CMK (cell line): ENCODE measurements at regions not wholly inside any gene's neighbourhood (a gene's known extent, or its start where the extent isn't known, plus 50 kb on each side); places are given as distances from the start of the nearest gene placed in this dataset.
"Not testable (repeated sequence)": the region's sequence is repeated elsewhere in the genome, so short reads cannot be mapped to it uniquely, and the experiment has no call there.

Source experiments
- DNase-seq: peaks from one replicate; pipeline ENCODE4 v3.0.0-alpha.2; 2010; ENCODE audit warnings: low read depth

DNA sequence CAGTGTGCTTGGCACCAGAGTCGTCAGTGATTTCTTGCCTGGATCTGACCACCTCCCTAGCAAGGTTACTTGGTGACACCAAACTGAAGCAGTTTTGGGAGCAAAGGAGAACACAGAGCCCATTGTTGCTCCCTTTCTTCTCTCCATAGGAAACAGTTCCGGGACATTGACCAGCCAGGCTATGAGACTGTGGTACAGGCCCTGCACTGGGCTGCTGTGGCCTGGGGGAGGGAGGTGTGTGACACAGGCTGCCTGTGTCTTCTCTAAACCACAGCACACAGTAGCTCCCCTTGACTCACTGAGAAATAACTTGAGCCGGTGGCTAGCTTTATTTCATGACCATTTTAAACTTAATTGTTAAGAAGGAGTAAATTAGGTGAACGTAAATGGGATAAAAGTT is 214.8 kb upstream of the UBL3 start:
- DNase-seq, result no peak

DNA sequence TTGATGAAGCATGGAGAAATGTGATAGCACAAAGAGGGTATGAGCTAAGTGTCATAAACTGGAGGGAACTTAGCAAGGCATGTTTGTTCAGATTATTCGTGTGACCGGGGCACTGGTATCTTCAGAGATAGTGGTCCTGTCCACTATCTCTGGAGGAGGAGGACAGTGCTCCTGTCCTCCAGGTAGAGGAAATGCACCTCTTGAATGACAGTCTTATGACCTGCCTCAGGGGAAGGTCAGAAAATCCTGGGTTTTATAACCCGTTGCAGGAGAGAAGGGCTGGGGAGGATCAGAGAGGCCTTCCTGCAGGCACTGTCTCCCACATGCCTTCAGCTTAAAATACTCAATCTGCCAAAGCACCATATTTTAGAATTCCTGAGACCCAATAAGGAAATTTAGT is 213.5 kb upstream of the UBL3 start:
- no peak for DNase-seq

DNA sequence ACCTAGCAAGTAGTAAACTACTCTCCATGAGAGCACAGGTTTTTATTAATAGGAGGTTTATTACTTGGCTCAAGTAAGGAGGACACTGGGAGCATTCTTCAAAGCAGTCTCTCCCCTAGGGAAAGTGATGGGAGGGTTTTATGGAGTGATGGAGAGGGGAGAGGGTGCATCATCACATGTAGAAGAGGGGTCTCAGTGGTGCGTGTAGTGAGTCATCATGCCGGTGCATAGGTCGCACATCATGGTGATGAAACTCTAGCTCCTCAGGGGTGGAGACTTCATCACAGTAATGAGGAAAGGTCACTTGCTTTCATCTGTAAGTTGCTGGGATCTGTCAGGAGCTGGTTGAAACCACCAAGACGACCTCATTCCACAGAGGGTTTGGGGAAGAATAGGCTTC is 210.8 kb upstream of the UBL3 start:
- no peak for DNase-seq

DNA sequence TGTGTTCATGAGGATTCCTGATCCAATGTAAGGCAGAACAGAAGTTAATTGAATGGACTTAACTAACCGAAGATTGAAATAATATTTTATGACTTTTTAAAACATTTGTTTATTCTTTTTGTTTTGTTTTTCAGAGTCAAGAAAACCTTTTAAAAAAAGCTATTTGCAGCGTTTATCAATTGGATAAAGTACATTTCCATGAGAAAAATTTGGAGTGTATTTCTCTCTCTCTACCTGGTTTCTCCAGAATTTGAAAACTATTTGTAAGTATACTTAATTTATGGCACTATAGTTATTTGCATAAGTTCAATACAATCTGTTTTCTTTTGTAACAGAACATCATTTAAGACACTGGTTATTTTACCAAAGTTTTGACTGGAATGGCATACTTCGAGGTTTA is 208.0 kb upstream of the UBL3 start:
- DNase-seq, result no peak

DNA sequence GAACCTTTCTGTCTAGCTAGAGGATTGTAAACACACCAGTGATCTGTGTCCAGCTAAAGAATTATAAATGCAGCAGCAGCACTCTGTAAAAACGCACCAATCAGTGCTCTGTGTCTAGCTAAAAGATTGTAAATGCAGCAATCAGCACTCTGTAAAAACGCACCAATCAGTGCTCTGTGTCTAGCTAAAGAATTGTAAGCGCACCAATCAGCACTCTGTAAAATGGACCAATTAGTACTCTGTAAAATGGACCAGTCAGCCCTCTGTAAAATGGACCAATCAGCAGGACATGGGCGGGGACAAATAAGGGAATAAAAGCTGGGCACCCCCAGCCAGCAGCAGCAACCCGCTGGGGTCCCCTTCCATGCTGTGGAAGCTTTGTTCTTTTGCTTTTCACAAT is 204.1 kb upstream of the UBL3 start:
- DNase-seq, result not testable (repeated sequence)

DNA sequence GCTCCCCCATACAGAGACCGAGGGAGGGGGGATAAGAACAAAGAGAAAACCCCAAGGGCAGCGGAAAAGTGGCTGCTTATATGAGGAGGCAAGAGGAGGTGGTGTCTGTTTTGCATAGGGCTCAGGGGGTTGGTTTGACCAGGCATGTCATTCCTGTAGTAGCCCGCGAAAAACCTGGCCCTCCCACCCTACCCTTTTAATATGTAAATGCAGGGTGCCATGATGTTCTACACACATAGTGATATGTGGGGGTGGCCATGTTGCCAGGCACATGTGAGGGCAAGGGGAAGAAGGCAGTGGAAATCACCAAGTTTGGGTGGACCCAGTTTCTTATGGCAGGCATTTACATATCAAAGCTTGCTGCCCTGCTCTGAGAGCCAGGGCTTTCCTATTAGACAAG is 203.5 kb upstream of the UBL3 start:
- DNase-seq, result no peak

DNA sequence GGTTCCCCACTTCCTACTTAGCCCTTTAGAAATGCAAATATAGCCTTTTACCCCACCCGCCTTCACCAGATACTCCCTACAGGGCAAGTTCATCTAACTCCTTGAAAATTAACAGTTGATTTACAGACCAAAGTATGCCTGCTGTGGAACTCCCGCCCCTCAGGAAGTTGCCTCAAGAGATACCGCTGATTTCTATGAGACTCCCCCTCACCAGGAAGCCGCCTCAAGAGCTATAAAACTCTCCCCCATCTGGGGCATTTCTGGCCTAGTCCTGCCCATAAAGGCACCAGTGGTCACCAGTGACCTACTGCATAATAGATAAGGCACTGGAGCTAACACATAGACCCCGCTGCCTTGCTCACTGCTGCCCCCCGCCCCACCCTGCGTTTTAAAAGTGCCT is 201.7 kb upstream of the UBL3 start:
- DNase-seq, result peak; percentile 90

DNA sequence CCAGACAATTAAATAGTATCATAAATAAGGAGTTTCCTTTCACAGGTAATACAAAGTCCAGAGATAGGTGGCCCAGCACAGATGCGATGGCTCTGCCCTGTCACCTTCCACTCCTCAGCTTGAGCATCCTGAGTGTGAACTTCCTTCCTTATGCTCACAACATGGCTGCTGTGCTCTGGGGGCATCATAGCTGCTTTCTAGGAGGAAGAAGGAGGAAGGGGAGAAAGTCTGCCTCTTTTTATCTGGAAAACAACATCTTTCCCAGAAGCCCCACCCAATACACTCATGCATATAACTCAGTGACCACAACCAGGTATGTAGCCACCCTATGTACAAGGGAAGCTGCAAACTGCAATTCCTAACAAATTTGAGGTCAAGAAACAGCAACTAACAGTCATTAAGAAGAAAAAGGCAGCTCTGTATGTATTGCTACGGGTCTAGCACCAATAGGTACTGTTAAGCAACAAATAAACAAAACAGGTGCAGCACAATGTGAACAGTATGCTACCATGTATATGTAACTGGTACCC is 201.2 kb upstream of the UBL3 start:
- DNase-seq, result no peak

DNA sequence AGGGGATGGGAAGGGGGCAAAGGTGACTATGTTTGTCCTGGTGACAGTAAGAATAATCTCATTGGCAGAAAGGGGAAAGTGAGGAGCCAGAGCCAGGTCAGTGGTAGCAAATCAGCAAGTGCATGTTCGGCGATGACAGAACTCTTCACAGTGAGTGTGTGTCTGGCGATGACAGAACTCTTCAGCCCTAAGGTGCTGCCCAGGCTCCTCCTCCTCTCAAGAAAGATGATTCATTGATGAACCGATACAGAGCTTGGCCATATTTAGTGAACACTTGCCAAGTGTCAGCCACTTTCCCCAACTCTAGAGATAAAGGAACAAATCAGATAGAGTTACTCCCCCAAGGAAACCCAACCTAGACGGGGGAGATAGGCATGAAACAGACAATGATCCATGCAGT is 199.3 kb upstream of the UBL3 start:
- no peak for DNase-seq

DNA sequence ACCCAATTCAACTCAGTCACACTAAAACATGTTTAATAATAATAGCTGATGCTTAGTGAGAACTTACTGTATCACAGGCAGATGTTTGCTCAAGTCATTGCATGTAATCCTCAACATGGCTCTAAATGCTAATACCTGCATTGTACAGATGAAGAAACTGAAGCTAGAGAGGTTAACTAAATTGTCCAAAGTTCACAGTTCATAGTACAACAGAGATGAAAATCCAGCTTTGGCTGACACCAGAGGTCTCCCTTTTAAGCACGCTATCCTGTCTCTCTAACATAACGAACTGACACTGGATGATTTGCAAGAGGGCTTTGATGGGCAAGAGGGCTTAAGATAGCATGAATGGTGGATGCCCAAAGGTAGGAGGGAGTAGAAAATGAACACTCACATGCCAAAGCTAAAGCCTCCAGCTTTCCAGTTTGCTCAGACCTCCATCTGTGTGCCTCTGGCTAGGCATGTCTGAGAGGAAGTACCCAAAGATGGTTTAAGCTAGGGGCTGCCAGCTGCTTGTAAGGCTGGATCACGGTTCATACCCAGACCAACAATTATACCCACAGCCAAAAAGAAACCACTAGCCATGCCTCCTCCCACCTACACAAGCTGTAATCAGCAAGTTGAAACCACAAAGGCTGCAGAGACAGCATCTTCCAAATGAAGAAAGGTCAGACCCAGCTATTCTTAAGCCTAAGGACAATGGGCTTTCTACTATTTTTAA is 196.9 kb upstream of the UBL3 start:
- no peak for DNase-seq

DNA sequence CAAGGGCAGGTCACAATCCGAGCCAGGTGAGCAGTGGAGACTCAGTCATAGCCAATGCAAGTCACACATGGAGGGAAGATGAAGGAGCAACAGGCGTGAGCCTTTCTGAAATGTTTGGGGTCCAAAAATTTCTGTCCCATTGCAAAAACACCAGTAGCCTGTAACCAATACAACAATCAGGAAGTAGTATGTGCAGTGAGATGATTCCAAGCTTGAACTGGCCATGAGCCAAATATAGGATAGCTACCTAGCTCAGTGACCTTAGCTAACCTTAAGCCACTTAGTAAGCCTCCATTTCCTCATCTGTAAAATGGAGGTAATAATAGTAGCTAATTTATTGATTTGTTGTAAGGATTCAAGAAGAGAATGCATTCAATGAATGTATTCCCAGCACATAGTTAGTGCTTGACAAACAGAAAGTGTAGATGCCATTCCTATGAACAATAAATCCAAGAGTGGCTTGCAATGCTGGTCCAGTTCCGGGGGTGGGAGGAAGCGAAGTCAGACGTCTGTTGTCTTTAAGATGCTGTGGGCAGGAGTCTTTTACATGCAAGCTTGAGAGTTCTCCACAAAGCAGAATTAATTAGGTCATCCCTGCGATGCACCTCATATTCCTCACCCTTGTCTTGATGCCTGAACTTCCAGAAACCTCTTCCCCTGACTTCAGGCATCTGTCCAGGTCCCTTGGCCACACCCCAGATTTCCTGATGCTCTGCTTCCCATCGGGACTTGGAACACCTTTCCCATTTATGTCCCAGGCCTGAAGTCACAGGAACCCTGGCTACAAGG is 195.7 kb upstream of the UBL3 start:
- DNase-seq, result no peak

DNA sequence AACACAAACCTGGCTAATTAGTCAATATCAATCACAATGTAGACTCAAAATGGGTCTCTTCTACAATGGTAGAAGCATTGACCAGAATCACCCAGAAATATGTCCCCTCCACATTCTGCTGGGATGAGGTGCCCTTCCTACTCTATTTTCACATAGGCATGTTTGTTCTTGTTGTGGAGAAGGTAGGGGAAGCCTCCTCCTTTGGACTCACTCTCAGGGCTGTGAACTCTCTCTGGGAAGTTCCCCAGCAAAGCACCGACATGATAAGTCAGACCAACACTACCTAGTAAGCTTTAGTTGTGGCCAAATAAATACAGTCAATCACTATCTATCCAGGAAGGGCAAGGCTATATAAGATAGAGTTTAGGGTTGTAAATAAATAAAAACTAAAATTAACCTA is 194.5 kb upstream of the UBL3 start:
- no peak for DNase-seq

DNA sequence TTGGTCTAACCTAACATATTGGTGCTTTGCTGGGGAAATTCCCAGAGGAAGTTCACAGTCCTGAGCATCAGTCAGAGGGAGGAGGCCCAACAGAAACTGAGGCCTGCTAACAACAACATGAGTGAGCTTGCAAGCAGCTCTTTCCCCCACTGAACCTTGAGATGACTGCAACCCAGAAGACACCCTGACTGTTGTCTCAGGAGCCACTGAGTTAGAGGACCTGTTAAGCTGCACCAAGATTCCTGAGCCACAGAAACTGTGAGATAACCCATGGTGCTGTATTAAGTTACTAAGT is 193.2 kb upstream of the UBL3 start:
- no peak for DNase-seq

DNA sequence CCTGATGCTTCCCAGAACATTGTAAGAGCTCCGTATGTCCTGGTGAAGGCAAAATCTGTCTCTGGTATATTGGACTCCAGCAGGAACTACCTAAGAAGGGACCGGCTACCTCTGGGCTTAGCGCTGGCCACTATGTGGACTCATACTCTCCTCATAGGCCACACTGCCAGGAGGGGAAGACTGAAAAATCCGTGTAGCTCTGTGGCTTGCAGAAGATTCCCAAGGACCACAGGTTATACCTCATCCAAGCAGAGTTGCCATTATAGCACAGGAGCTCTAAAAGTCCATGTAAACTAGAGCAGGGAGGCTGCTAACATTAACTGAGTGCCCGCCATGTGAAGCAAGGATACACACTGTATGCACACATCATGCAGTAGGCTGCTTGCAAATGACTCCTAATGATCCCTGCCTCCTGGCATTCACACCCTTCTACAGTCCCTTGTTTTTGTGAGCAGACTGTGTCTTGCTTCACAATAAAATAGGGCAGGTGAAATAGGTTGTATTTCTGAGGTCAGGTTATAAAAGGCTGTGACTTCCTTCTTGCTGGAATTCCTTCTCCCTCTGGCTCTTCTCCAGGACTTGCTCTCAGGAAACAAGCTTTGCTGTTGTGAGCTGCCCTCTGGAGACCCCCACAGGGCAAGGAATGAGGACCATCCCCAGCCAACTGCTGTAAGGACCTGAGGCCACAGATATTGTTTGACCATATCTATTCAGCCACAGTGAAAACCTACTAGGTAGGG is 192.6 kb upstream of the UBL3 start:
- DNase-seq, result no peak

DNA sequence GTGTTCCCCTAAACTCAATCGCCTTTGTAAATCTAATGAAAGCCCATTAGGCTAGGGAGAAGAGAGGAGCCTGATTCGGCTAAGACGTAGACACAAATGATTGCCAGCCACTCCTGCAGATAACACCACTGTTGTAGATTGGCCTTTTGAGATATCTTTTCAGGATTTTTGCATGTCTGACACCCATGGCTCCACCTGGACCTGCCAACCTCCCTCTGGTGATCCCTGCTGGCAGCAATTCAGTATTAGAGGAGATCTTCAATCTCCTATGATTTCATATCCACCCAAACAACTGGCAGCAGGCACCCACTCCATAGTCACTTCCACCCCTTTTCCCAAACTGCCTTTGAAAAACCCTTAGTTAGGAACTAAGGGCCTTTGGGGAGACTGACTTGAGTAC is 191.9 kb upstream of the UBL3 start:
- DNase-seq, result no peak

DNA sequence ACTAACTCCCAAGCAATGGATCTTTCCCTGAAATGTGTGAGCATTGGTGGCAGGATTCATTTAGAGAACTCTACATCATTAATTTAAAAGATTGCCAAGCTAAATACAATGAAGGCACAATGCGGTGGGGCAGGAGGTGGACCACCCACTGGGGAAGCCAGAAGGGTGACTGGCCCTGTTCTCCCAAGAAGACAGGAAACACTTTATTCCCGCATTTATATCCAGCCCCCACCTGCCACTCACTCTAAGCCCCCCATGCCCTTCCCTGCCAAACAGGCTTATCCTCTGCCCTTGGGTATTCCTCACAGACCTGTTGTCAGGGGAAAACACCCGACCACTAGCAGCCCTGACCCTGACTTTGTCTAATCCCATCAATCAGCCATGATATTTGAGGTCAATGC is 189.1 kb upstream of the UBL3 start:
- no peak for DNase-seq

DNA sequence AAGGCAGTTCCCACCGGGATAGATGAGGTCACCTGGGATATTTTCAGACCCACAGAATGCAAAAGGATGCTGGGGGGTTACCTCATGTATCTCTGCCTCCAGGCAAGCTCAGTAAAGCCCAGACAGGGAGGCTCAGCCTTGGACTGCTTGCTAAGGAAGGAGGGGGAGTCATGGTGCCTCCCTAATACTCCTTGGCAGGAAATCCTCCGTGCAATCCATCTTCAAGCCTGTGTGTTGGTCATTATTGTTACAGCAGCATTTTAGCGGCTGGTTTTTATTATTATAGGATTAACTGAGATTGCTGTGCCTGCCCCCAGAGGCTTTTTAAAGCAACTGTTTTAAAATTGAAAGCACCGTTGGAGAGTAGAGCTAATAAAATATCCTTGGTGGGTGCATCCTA is 188.5 kb upstream of the UBL3 start:
- no peak for DNase-seq

DNA sequence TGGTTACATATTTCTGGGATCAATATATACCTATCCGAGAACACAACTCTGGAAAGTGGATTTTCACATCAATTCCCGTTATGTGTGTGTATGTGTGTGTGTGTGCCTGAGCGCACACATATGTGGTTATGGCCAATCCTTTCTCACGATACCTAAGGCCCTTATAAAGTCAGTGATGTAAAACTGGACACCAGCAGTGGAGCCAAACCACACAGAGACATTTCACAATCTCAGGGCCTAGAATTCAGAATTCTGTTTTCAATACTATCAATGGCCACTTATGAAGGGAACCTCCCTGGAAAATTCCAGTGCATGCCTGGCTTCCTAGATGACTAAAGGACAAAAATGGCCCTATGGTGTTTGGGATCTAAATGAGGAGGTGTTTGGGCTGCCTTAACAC is 187.3 kb upstream of the UBL3 start:
- no peak for DNase-seq

DNA sequence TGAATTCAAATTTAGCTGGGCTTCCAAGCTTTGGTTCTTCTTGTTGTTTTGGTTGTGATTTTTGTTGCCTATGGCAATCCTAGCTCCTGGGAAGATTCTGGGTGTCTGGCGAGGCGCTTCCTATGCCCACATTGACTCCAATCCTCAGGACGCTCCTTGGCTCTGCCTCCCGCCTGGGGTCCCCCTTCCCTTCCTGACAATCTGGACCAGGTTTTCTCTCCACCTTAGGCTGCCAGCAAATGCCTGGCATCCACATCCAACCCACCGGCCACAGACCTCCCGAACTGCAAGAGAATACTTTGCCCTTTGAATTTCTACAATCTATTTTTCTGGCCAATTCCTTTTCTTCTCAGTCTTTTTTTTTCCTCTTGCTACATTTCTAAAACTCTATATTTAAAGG is 186.9 kb upstream of the UBL3 start:
- DNase-seq, result no peak

DNA sequence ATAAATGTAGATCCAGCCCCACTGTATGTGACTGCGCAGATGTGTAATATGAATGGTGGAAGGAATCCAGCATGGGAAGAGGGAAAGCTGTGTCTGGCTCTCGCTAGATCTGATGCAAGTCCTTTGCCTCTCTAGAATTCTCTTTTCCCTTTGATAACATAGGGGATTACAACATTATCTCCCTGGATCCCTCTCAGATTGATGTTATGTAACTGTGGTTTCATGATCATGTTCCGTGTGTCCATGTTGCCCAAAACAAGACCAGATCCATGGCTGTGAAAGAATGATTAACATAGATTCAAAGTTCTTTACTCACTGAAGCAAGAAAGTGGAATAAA is 184.0 kb upstream of the UBL3 start:
- no peak for DNase-seq

DNA sequence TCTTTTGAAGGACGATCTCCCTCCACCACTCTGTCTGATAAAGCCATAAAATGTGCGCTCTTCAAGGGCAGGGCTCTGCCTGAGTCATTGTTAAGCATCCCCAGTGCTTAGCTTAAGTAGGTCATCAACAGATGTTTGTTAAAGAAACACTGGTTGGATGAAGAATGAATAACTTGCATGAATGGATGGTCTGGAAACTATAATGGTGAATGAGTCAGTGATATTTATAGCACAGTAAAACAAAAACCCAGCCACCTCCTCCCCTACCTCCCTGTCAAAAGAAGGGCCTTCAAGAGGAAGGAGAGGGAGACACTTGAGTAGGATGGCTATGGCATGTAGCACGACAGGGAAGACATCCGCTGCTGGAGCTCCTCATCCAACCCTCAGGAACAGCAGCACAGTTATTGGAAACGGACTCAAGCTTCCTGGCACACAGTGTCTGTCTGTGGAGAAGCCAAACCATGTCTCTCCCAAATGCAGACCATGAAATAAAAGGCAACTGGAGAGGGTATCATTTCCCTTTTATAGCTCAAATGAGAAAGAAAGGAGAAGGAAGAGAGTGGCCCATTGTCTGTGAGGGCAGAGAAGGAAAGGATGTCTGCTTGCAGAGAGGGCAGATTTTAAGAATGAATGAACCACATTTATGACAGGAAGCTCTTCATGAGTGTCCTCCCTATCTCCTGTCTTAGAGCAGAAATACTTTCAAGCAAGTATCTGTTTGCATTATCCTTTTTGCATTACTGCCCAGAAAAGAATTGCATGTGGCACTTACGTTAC is 183.5 kb upstream of the UBL3 start:
- DNase-seq, result no peak

DNA sequence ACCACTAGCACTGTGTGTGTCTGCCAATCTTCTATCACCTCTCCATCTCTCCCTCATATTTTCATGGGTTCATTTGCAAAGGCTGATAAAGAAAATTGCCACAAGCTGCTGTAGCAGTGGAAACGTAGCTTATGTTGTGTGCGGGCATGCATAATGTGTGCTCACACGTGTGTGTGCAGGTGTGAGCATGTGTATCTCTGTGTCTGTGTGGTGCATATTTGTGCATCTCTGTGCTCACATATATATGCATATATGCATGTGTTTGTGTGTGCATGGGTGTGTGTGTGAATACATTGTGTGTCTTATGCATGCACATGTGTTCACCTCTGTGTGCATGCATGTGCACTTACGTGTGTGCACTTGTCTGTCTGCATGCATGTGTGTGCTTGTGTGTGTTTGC is 181.8 kb upstream of the UBL3 start:
- DNase-seq, result no peak

DNA sequence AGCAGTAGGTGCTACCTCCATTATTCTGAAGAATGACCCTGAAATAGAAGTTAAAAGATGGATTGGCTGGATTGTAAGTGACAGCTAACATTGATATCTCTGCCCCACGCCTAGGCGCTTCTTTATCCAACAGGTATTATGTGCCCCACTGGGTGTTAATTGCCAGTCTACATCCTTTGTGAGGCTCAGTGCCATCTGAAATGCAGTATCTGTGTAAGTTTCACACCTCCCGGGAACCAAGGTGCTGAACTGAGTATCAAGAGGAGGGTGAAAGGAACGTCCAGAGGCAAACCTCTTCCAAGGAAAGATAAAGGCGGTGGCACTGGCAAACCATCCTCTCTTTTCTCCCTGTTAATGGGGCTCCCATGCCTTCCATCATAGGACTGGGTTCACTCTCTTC is 181.1 kb upstream of the UBL3 start:
- DNase-seq, result no peak
